ENCODE measurements at regions not wholly inside any gene's neighbourhood (a gene's known extent, or its start where the extent isn't known, plus 50 kb on each side); places are given as distances from the start of the nearest gene placed in this dataset.

GRCh38 chr16:64384636-64385035 lies 737.2 kb downstream of the CDH11 start:
- no peak for TF ChIP-seq POLR2AphosphoS5 (IDR thresholded peaks at IDR 0.05; ENCODE audit: low read depth, low read length)
- TF ChIP-seq TAF1 (IDR thresholded peaks at IDR 0.05; ENCODE audit: borderline replicate concordance, insufficient read depth, low read length): no peak
- TF ChIP-seq FOXP2 (optimal IDR thresholded peaks at IDR 0.05; ENCODE audit: borderline replicate concordance, extremely low read depth, extremely low read length, insufficient read depth): no peak

DNA sequence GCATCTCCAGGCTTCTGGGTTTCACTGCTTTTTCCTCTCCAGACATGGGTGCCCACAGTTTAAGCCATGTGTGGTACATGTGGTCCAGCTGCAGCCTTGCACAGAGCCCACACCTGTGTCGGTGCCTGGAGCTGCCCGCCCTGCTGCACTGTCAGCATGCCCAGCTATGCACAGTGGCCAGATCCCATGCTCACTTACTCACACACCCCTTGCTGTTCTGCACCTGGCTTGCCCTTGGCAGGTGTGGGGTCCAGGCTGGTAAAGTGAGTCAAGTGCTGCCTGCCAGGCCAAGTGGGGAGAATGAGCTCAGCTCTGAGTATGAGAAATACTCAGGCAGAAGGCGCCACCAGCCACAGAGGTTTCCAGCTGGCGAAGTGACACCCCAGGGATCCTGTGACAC lies 739.9 kb downstream of the CDH11 start:
- TF ChIP-seq TAF1 (IDR thresholded peaks at IDR 0.05; ENCODE audit: borderline replicate concordance, insufficient read depth, low read length) (no peak), SIN3A (IDR thresholded peaks at IDR 0.05; ENCODE audit: borderline replicate concordance, insufficient read depth, low read length) (no peak), REST (IDR thresholded peaks at IDR 0.05; ENCODE audit: insufficient read depth in 1 of 2, low read depth in 2 of 2, low read length in 2 of 2) (no peak), FOXP2 (optimal IDR thresholded peaks at IDR 0.05; ENCODE audit: borderline replicate concordance, extremely low read depth, extremely low read length, insufficient read depth) (no peak), POLR2AphosphoS5 (IDR thresholded peaks at IDR 0.05; ENCODE audit: low read depth, low read length) (no peak)

- TF ChIP-seq FOXP2 (optimal IDR thresholded peaks at IDR 0.05; ENCODE audit: borderline replicate concordance, extremely low read depth, extremely low read length, insufficient read depth) (no peak), POLR2AphosphoS5 (IDR thresholded peaks at IDR 0.05; ENCODE audit: low read depth, low read length) (no peak), SIN3A (IDR thresholded peaks at IDR 0.05; ENCODE audit: borderline replicate concordance, insufficient read depth, low read length) (no peak), REST (IDR thresholded peaks at IDR 0.05; ENCODE audit: insufficient read depth in 1 of 2, low read depth in 2 of 2, low read length in 2 of 2) (no peak), TAF1 (IDR thresholded peaks at IDR 0.05; ENCODE audit: borderline replicate concordance, insufficient read depth, low read length) (no peak)
Measured at GRCh38 chr16:64380751-64381150, 741.1 kb downstream of the CDH11 start.

DNA sequence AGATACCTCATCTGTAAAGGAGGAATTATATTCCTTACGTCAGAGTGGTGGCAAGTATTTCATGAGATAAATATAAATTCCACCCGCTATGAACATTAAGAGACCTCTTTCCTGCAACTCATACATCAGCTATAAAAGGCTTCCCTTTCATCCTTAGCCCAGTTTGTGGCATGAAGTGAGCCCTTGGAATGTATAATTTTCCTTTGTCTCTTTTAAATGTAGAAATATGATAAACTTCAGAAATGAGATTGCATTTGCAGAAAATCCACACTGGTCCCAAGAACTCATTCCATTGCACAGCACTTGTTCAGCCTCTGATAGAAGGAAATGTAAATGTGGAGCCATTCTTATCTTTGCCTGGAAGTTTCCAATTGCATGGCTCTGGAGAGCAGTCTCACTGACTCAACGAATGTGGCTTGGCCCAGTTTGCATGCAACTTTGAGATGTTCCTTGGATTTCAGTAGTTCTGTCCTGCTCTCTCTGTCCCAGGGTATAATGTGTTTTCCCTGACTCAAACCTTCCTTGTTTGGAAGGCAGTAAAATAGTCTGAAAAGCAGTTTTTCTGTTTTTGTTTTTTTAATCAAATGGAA lies 746.4 kb downstream of the CDH11 start:
- TF ChIP-seq POLR2AphosphoS5 (IDR thresholded peaks at IDR 0.05; ENCODE audit: low read depth, low read length): no peak
- TF ChIP-seq TAF1 (IDR thresholded peaks at IDR 0.05; ENCODE audit: borderline replicate concordance, insufficient read depth, low read length): no peak
- TF ChIP-seq REST (IDR thresholded peaks at IDR 0.05; ENCODE audit: insufficient read depth in 1 of 2, low read depth in 2 of 2, low read length in 2 of 2): no peak

DNA sequence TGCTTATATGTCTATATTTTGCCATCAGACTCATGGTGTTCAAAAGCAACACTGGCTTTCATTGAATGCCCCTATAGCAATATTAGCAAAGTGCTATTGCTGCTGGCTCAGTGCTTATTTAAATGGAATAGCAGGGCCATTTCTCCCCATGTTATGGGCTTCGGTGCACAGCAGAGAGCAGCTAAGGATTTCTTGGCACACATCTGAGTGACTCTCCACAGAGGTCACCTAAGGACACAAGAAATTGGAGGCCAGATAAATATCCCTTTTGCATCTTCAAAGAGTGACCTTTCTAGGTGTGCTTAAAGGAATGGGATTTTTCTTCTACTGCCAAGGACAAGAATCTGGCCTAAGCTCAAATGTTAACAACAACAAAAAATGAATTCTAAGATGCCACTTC lies 751.8 kb downstream of the CDH11 start:
- TF ChIP-seq POLR2AphosphoS5 (IDR thresholded peaks at IDR 0.05; ENCODE audit: low read depth, low read length): no peak
- no peak for TF ChIP-seq SIN3A (IDR thresholded peaks at IDR 0.05; ENCODE audit: borderline replicate concordance, insufficient read depth, low read length)
- TF ChIP-seq FOXP2 (optimal IDR thresholded peaks at IDR 0.05; ENCODE audit: borderline replicate concordance, extremely low read depth, extremely low read length, insufficient read depth): no peak
- TF ChIP-seq REST (IDR thresholded peaks at IDR 0.05; ENCODE audit: insufficient read depth in 1 of 2, low read depth in 2 of 2, low read length in 2 of 2): no peak
- TF ChIP-seq TAF1 (IDR thresholded peaks at IDR 0.05; ENCODE audit: borderline replicate concordance, insufficient read depth, low read length): no peak

Data from PFSK-1 (cell line).